MCF 10A (cell line): ENCODE measurements at regions not wholly inside any gene's neighbourhood (a gene's known extent, or its start where the extent isn't known, plus 50 kb on each side); places are given as distances from the start of the nearest gene placed in this dataset.
A peak's percentile ranks its signal among the peaks of the same experiment; 100 is the strongest.

Source experiments
- BruUV-seq: library from RNA; stranded (reverse); fragments of 400-500 nt; replicated peaks from 2 replicates; lab custom pipeline; 2021; lab: Mats Ljungman, UMichigan
- CTCF ChIA-PET: fragments of 300-600 bp; sonication (Branson Sonifier 250); formaldehyde crosslinking; extraction: SDS; loops from one replicate; lab custom pipeline; 2021; ENCODE audit warnings: antibody characterized with exemption, inconsistent platforms; lab: Yijun Ruan, JAX
- POLR2A ChIA-PET: fragments of 300-600, 350-650 bp; sonication (Branson Sonifier 250); formaldehyde crosslinking; extraction: SDS; loops from one replicate; lab custom pipeline; 2020; ENCODE audit warnings: antibody characterized with exemption, inconsistent platforms; lab: Yijun Ruan, JAX
- DNase-seq: peaks from one replicate; pipeline ENCODE4 v3.0.0-alpha.2; 2018; ENCODE audit not compliant: unreplicated experiment
- H3K27ac Mint-ChIP-seq: one replicate; pipeline ENCODE4 v1.8.0; 2022; ENCODE audit warnings: mild to moderate bottlenecking, low read depth, mixed read lengths; ENCODE audit not compliant: unreplicated experiment
- H3K27me3 Mint-ChIP-seq: one replicate; pipeline ENCODE4 v1.8.0; 2022; ENCODE audit warnings: mixed read lengths; ENCODE audit not compliant: insufficient read depth, unreplicated experiment
- H3K36me3 Mint-ChIP-seq: one replicate; pipeline ENCODE4 v1.8.0; 2022; ENCODE audit warnings: mild to moderate bottlenecking, moderate library complexity, mixed read lengths; ENCODE audit not compliant: insufficient read depth, unreplicated experiment
- H3K4me1 Mint-ChIP-seq: one replicate; pipeline ENCODE4 v1.8.0; 2022; ENCODE audit warnings: mixed read lengths; ENCODE audit not compliant: insufficient read depth, unreplicated experiment
- H3K4me3 Mint-ChIP-seq: one replicate; pipeline ENCODE4 v1.8.0; 2022; ENCODE audit warnings: mild to moderate bottlenecking, moderate library complexity, mixed read lengths; ENCODE audit not compliant: unreplicated experiment
- H3K9me3 Mint-ChIP-seq: one replicate; pipeline ENCODE4 v1.8.0; 2022; ENCODE audit warnings: mixed read lengths; ENCODE audit not compliant: unreplicated experiment
- CTCF ChIP-seq: fragments of 200-600 bp; IDR thresholded peaks from one replicate; pipeline ENCODE4 v1.8.0; 2022; ENCODE audit warnings: antibody characterized with exemption, mild to moderate bottlenecking; ENCODE audit not compliant: unreplicated experiment
- intact Hi-C: fragments of 100-400 bp; cut with micrococcal nuclease; formaldehyde crosslinking; loops from 2 replicates; pipeline ENCODE4 v1.14.1; 2022

- intact Hi-C loops: no loop called here
- Mint-ChIP-seq H3K9me3 (no peaks in the 10 kb centered on the region), H3K27me3 (no peaks in the 10 kb centered on the region), H3K4me3 (no peak overlapping the region), H3K27ac (no peak overlapping the region), H3K36me3 (no peaks in the 10 kb centered on the region), H3K4me1 (peaks cover 5% of the 10 kb centered on the region)
- CTCF ChIA-PET: no interaction called here
- POLR2A ChIA-PET: no interaction called here
- no TSS peak for BruUV-seq
- TF ChIP-seq CTCF: no peak
- no peak for DNase-seq
Observed at GRCh38 chr4:134365852-134366251, 164.3 kb upstream of the PABPC4L start.

- H3K27ac Mint-ChIP-seq: no peak overlapping the region
- no peaks in the 10 kb centered on the region for H3K9me3 Mint-ChIP-seq
- no peak for TF ChIP-seq CTCF
- no peaks in the 10 kb centered on the region for H3K36me3 Mint-ChIP-seq
- BruUV-seq: no TSS peak
- intact Hi-C loops: no loop called here
- H3K27me3 Mint-ChIP-seq: no peaks in the 10 kb centered on the region
- ChIA-PET CTCF (interaction anchor here (0.6 kb wide), 1 partner anchor 99 kb away, joined by 4 read pairs; no protein-coding TSS in a partner anchor), POLR2A (no interaction called here)
- H3K4me1 Mint-ChIP-seq: peaks cover 5% of the 10 kb centered on the region
- H3K4me3 Mint-ChIP-seq: no peak overlapping the region
- DNase-seq: no peak
Observed at GRCh38 chr4:134364928-134365327, 163.3 kb upstream of the PABPC4L start.

- ChIA-PET POLR2A (no interaction called here), CTCF (interaction anchor here (0.5 to 1.0 kb wide), 5 partner anchors 71 to 1638 kb away, joined by 3 to 4 read pairs (median 3); no protein-coding TSS in a partner anchor)
- TF ChIP-seq CTCF: no peak
- Mint-ChIP-seq H3K9me3 (no peaks in the 10 kb centered on the region), H3K4me1 (no peaks in the 10 kb centered on the region), H3K4me3 (no peak overlapping the region), H3K36me3 (no peaks in the 10 kb centered on the region), H3K27me3 (no peaks in the 10 kb centered on the region), H3K27ac (no peak overlapping the region)
- DNase-seq: peak; percentile 5
- intact Hi-C loops: no loop called here
- BruUV-seq: no TSS peak
Observed at GRCh38 chr4:134345244-134345643, 143.7 kb upstream of the PABPC4L start.

GRCh38 chr4:134343656-134344055, 142.1 kb upstream of the PABPC4L start:
- intact Hi-C loops: no loop called here
- Mint-ChIP-seq H3K27me3 (no peaks in the 10 kb centered on the region), H3K27ac (no peak overlapping the region), H3K9me3 (no peaks in the 10 kb centered on the region), H3K4me1 (no peaks in the 10 kb centered on the region), H3K4me3 (no peak overlapping the region), H3K36me3 (no peaks in the 10 kb centered on the region)
- TF ChIP-seq CTCF: no peak
- ChIA-PET CTCF (no interaction called here), POLR2A (no interaction called here)
- BruUV-seq: no TSS peak
- DNase-seq: no peak
